Testis (tissue), 2 donors: ENCODE measurements at regions not wholly inside any gene's neighbourhood (a gene's known extent, or its start where the extent isn't known, plus 50 kb on each side); places are given as distances from the start of the nearest gene placed in this dataset.
"Not testable (repeated sequence)": the region's sequence is repeated elsewhere in the genome, so short reads cannot be mapped to it uniquely, and the experiment has no call there.

Experiments
- CTCF ChIP-seq, 3 experiments: fragments of 450-650 bp in 2 of 3; fragments of 200-600 bp in 1 of 3; sonication (generic) in 1 of 3; IDR thresholded peaks; one replicate each; pipeline ENCODE4 v1.5.1; 2016 to 2019; ENCODE audit warnings: antibody characterized with exemption in 3 of 3, mild to moderate bottlenecking in 2 of 3, moderate library complexity in 1 of 3
- POLR2A ChIP-seq: fragments of 450-650 bp; IDR thresholded peaks from one replicate; pipeline ENCODE4 v1.6.1; 2017; ENCODE audit warnings: antibody characterized with exemption, mild to moderate bottlenecking, moderate library complexity

DNA sequence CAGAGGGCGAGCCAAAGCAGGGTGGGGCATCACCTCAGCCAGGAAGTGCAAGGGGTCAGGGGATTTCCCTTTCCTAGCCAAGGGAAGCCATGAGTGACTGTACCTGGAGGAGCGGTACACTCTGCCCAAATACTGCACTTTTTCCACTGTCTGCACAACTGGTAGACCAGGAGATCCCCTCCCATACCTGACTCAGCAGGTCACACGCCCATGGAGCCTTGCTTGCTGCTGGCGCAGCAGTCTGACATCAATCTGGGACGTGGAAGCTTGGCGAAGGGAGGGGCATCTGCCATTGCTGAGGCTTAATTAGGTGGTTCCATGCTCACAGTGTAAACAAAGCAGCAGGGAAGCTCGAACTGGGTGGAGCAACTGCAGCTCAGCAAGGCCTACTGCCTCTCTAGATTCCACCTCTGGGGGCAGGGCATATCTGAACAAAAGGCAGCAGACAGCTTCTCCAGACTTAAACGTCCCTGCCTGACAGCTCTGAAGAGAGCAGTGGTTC lies 217.7 kb downstream of the LHFPL1 start:
- not testable (repeated sequence) for TF ChIP-seq CTCF (IDR thresholded peaks at IDR 0.05); POLR2A
